ENCODE measurements at regions not wholly inside any gene's neighbourhood (a gene's known extent, or its start where the extent isn't known, plus 50 kb on each side); places are given as distances from the start of the nearest gene placed in this dataset.
"Not testable (repeated sequence)": the region's sequence is repeated elsewhere in the genome, so short reads cannot be mapped to it uniquely, and the experiment has no call there.

GRCh38 chr16:21422824-21423223, 144.7 kb upstream of the CRYM start:
- not testable (repeated sequence) for DNase-seq

GRCh38 chr16:21404699-21405098, 126.6 kb upstream of the CRYM start:
- not testable (repeated sequence) for DNase-seq

GRCh38 chr16:21397866-21398265, 119.8 kb upstream of the CRYM start:
- DNase-seq, result not testable (repeated sequence)

- DNase-seq, result not testable (repeated sequence)
Measured at GRCh38 chr16:21396545-21396944, 118.5 kb upstream of the CRYM start.

- not testable (repeated sequence) for DNase-seq
Measured at GRCh38 chr16:21390634-21391033, 112.5 kb upstream of the CRYM start.

- DNase-seq, result not testable (repeated sequence)
Measured at GRCh38 chr16:21389860-21390259, 111.8 kb upstream of the CRYM start.

- DNase-seq, result not testable (repeated sequence)
Measured at GRCh38 chr16:21387757-21388156, 109.7 kb upstream of the CRYM start.

- DNase-seq, result not testable (repeated sequence)
Measured at GRCh38 chr16:21386201-21386915, 108.3 kb upstream of the CRYM start.

GRCh38 chr16:21383682-21384081, 105.6 kb upstream of the CRYM start:
- not testable (repeated sequence) for DNase-seq

- DNase-seq, result not testable (repeated sequence)
Measured at GRCh38 chr16:21379645-21380044, 101.6 kb upstream of the CRYM start.

- DNase-seq, result not testable (repeated sequence)
Measured at GRCh38 chr16:21376196-21376899, 98.3 kb upstream of the CRYM start.

- not testable (repeated sequence) for DNase-seq
Measured at GRCh38 chr16:21375334-21375733, 97.2 kb upstream of the CRYM start.

- not testable (repeated sequence) for DNase-seq
Measured at GRCh38 chr16:21373454-21373853, 95.4 kb upstream of the CRYM start.

GRCh38 chr16:21372862-21373261, 94.8 kb upstream of the CRYM start:
- DNase-seq, result not testable (repeated sequence)

GRCh38 chr16:21372162-21372835, 94.2 kb upstream of the CRYM start:
- not testable (repeated sequence) for DNase-seq

- not testable (repeated sequence) for DNase-seq
Measured at GRCh38 chr16:21370791-21371190, 92.7 kb upstream of the CRYM start.

GRCh38 chr16:21368973-21369942, 91.2 kb upstream of the CRYM start:
- DNase-seq, result not testable (repeated sequence)

- not testable (repeated sequence) for DNase-seq
Measured at GRCh38 chr16:21367733-21368421, 89.8 kb upstream of the CRYM start.

GRCh38 chr16:21366998-21367397, 88.9 kb upstream of the CRYM start:
- not testable (repeated sequence) for DNase-seq

- DNase-seq, result not testable (repeated sequence)
Measured at GRCh38 chr16:21365541-21365940, 87.5 kb upstream of the CRYM start.
